Nephron progenitor cell (in vitro differentiated cells): ENCODE measurements at regions not wholly inside any gene's neighbourhood (a gene's known extent, or its start where the extent isn't known, plus 50 kb on each side); places are given as distances from the start of the nearest gene placed in this dataset.

Experiments
- DNase-seq: peaks from one replicate; pipeline ENCODE4 v3.0.0; 2021
- H3K27ac Mint-ChIP-seq: 2 replicates; pipeline ENCODE4 v1.8.0; 2021; ENCODE audit warnings: mild to moderate bottlenecking, moderate library complexity, mixed read lengths
- H3K27me3 Mint-ChIP-seq: 2 replicates; pipeline ENCODE4 v1.8.0; 2021; ENCODE audit warnings: mild to moderate bottlenecking, low read depth, mixed read lengths; ENCODE audit not compliant: poor library complexity
- H3K36me3 Mint-ChIP-seq: 2 replicates; pipeline ENCODE4 v1.8.0; 2021; ENCODE audit warnings: low read depth, mixed read lengths
- H3K4me1 Mint-ChIP-seq: 2 replicates; pipeline ENCODE4 v1.8.0; 2021; ENCODE audit warnings: mixed read lengths
- H3K4me3 Mint-ChIP-seq: 2 replicates; pipeline ENCODE4 v1.8.0; 2021; ENCODE audit warnings: mild to moderate bottlenecking, moderate library complexity, mixed read lengths
- H3K9me3 Mint-ChIP-seq: 2 replicates; pipeline ENCODE4 v1.8.0; 2021; ENCODE audit warnings: mild to moderate bottlenecking, moderate library complexity, mixed read lengths
- CTCF ChIP-seq: fragments of 200-600 bp; sonication (generic); IDR thresholded peaks from 2 replicates; pipeline ENCODE4 v1.5.0; 2021; ENCODE audit warnings: antibody characterized with exemption

GRCh38 chr7:41446606-41447449 lies 256.1 kb downstream of the INHBA start:
- H3K27me3 Mint-ChIP-seq: no peaks in the 10 kb centered on the region
- H3K27ac Mint-ChIP-seq: no peak overlapping the region
- no peaks in the 10 kb centered on the region for H3K36me3 Mint-ChIP-seq
- no peaks in the 10 kb centered on the region for H3K9me3 Mint-ChIP-seq
- no peak for TF ChIP-seq CTCF
- no peak overlapping the region for H3K4me3 Mint-ChIP-seq
- DNase-seq: no peak
- H3K4me1 Mint-ChIP-seq: peaks cover 25% of the 10 kb centered on the region

GRCh38 chr7:41445946-41446345 lies 256.9 kb downstream of the INHBA start:
- no peaks in the 10 kb centered on the region for H3K27me3 Mint-ChIP-seq
- no peaks in the 10 kb centered on the region for H3K36me3 Mint-ChIP-seq
- peak overlapping the region; percentile 53 for H3K27ac Mint-ChIP-seq
- no peak for DNase-seq
- no peak for TF ChIP-seq CTCF
- H3K4me3 Mint-ChIP-seq: no peak overlapping the region
- H3K4me1 Mint-ChIP-seq: peaks cover 25% of the 10 kb centered on the region
- no peaks in the 10 kb centered on the region for H3K9me3 Mint-ChIP-seq

- peak overlapping the region; percentile 30 for H3K27ac Mint-ChIP-seq
- TF ChIP-seq CTCF: no peak
- no peak overlapping the region for H3K4me3 Mint-ChIP-seq
- no peaks in the 10 kb centered on the region for H3K36me3 Mint-ChIP-seq
- peaks cover 25% of the 10 kb centered on the region for H3K4me1 Mint-ChIP-seq
- H3K27me3 Mint-ChIP-seq: no peaks in the 10 kb centered on the region
- no peak for DNase-seq
- H3K9me3 Mint-ChIP-seq: no peaks in the 10 kb centered on the region
These were observed 257.5 kb downstream of the INHBA start for GRCh38 chr7:41445432-41445831.

GRCh38 chr7:41439515-41439879 lies 263.4 kb downstream of the INHBA start:
- peaks cover 6% of the 10 kb centered on the region for H3K4me1 Mint-ChIP-seq
- DNase-seq: no peak
- no peak for TF ChIP-seq CTCF
- H3K9me3 Mint-ChIP-seq: peaks cover 4% of the 10 kb centered on the region
- no peak overlapping the region for H3K4me3 Mint-ChIP-seq
- H3K27ac Mint-ChIP-seq: no peak overlapping the region
- H3K27me3 Mint-ChIP-seq: peaks cover 3% of the 10 kb centered on the region
- H3K36me3 Mint-ChIP-seq: no peaks in the 10 kb centered on the region

GRCh38 chr7:41438705-41439514 lies 264.0 kb downstream of the INHBA start:
- TF ChIP-seq CTCF: no peak
- no peak overlapping the region for H3K4me3 Mint-ChIP-seq
- peaks cover 6% of the 10 kb centered on the region for H3K4me1 Mint-ChIP-seq
- H3K27me3 Mint-ChIP-seq: peaks cover 3% of the 10 kb centered on the region
- no peak overlapping the region for H3K27ac Mint-ChIP-seq
- DNase-seq: no peak
- H3K9me3 Mint-ChIP-seq: peaks cover 4% of the 10 kb centered on the region
- no peaks in the 10 kb centered on the region for H3K36me3 Mint-ChIP-seq
